Activated CD4-positive, CD25-positive, alpha-beta regulatory T cell treated with anti-CD3 and anti-CD28 coated beads, Interleukin-2, amount 50 U/mL, for 72 hours (primary cell): ENCODE measurements at regions not wholly inside any gene's neighbourhood (a gene's known extent, or its start where the extent isn't known, plus 50 kb on each side); places are given as distances from the start of the nearest gene placed in this dataset.

Source experiments
- DNase-seq: peaks from one replicate; pipeline ENCODE4 v3.0.0; 2021

GRCh38 chr7:121488111-121488650 is 92.1 kb upstream of the FAM3C start:
- no peak for DNase-seq

- no peak for DNase-seq
Measured at GRCh38 chr7:121486590-121486989, 90.5 kb upstream of the FAM3C start.

DNA sequence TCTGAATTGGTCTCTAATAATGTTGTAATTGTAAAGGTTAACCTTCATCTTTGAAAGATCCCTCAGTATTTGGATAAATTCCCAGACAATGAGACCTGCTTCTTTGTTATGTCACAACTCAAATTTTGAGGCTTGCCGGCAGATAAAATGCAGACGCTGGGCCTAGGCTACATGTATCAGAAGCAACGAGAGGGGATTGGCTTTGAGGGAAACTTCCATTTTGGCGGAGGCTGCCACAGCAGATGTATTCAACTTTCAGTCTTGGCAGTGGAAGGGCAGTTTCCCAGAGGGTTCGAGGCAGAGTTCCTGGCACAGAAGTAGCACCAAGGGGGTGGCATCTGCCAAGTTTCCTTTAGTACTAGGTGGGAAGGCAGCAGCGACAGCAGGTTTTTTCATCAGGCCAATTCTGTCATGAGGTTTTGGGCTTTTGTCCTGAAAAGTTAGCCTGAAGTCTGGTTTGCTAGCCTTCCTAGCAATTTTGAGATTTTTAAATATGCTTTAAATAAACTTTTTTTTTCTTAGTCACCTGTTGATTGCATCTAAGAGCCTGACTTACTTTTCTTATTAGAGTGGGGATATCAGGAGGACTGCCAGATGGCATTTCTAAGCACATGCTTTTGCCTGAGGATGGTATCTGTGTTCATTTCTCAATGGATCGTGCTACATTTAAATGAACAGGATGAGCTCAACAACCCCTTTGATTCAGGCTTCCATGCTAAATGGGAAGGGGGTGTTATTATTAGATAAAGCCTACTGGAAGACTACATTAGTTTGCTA is 89.5 kb upstream of the FAM3C start:
- no peak for DNase-seq

DNA sequence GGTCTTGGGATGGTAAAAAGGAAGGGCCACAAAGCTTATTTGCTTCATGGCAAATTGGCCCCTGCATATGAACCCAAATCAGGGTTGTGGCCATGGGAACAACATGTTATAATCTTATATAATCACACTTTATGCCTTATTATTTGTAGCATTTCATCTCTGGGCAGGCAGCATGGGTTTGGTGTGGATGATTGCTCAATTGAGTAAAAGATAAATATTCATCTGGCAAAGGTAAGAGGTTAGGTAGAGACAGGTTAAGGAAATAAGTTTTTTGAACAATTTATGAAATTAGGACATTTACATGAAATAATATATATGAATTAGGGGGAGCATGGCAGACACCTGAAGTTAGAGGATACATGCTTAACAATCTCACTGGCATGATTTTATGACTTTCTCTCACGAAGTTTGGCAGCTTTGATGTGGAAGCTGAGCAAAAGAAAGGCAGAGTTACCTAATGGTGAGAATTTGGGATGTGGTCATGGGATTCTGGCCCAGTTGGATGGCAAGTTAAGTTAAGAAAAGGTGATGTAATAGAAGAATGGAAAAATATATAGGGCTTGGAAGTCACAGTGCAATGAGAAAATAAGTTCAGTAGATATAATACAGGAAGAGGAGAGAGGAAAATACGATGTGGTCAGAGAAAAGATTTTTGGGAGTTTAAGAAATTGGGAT is 88.1 kb upstream of the FAM3C start:
- DNase-seq: no peak

DNA sequence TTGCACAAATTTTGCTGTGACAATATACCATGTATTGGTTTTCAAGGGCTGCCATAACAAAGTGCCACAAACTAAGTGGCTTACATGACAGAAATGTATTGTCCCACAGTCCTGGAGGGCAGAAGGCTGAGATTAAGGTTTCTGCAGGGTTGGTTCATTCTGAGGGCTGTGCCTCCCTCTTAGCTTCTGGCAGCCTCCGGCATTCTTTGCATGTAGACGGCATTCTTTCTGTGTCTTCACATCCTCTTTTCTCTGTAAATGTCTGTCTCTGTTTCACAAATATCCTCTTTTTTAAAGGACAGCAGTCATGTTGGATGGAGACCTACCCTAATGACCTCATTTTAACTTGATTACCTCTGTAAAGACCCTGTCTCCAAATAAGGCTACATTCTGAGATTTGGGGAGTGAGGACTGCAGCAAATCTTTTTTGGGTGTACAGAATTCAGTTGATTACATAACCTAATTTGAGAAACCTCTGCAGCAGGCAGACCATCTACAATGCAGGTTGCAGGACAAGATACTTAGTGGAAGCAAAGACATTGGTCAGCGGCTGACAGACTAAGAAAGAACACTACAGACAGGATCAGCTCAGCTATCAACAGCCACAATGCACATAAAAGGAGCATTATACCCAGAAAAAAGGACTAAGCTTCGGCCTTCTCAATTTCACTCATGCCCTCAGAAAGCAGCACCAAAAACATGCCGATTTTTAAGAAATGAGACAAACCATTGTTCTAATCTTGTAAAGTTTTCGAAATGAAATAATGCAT is 84.6 kb upstream of the FAM3C start:
- no peak for DNase-seq

DNA sequence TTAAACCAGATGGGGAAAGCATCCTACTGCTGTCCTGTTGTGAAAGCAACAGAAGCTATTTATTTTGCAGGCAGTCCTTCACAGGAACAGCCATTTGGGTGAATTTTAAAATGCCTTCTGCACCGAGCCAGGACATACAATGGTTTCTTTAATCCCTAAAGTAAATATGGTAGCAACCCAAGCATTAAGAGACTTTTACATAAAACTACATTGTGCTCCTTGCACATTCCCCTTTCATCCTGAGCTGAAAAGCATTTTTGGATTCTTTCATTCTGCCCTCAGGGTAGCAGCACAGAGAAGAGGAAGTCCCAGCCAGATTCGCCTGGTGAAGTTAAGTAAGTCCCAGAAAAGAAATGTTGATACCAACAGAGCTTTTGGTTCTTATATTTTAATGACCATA is 84.0 kb upstream of the FAM3C start:
- no peak for DNase-seq

DNA sequence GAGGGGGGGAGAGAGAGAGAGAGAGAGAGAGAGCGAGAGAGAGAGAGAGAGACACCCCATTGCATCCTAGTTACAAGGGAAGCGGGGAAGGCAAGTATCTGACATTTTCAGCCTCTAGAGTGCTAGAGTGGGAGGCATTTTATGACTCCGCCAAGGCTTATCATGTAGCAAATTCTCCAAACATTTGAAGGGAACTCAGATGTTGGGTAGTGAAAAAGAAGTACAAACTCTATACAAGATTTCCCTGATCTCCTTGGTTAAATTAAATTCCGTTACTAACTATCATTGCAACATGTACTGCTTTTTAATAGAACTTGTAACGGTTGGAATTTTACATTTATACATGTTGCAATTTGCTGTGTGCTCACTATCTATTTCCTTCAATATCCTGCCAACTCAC is 83.4 kb upstream of the FAM3C start:
- DNase-seq: no peak

GRCh38 chr7:121475806-121476205 is 79.7 kb upstream of the FAM3C start:
- DNase-seq: no peak

DNA sequence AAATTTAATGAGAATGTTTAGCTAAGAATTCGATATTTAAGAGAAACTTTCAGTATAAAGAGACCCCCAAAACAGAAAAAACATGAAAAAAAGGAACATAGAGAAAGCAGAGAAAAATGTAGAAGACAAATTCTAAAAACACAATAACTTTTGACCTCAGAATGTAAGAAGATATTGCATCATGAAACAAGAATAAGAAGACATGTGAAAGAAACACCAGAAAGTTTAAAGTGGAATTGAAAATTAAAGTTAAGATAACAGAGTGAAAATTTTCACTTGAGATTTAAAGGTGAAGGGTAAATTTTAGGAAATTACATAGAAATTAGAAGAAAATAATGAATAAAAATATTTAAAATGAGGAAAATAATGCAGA is 78.2 kb upstream of the FAM3C start:
- DNase-seq: no peak

GRCh38 chr7:121473645-121474300 is 77.7 kb upstream of the FAM3C start:
- DNase-seq: no peak

- no peak for DNase-seq
Measured at GRCh38 chr7:121466455-121466854, 70.3 kb upstream of the FAM3C start.

DNA sequence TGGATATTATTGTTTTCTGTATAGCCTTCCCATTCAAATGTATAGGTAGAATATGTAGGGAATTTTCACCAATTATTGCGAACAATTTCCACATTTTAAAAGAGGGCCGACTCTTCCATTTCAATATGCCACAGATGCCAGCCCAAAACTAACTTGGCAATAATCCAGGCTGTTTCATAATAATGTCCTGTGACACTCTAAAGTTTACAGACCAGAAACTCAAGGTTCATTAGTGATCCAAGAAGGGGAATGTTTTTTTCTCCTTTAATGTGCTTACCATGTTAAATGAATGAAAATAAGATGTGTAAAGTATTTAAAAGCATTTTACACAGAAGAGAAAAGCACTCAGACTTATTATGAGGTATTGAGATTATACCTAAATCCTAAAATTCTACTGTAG is 63.0 kb upstream of the FAM3C start:
- no peak for DNase-seq

DNA sequence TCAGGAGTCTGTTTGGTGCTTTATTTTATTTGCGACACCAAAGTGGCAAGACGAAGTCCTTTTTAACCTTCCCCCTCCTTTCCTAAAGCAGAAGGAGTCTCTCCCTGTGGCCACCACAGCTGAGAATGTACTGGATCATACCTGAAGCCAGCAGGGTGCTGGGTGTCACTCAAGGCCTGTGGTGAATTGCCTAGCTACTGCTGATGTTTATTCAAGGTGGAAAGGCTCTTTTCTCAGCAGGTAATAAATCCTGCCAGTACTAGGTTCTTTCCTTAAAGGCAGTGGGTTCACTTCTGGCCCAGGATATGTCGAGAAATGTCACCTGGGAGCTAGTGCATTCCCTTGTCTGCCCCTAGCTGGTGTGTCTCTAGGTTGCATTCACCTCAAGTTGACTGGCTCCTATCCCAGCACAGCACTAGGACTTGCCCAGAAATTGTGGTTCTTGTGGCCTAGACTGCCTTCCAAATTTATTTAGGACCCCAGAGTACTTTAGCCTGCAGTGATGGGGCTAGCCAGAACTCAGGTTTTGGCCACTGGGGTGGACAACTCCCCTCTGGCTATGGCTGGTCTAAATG is 60.8 kb upstream of the FAM3C start:
- no peak for DNase-seq

- no peak for DNase-seq
Measured at GRCh38 chr7:121456015-121456414, 59.9 kb upstream of the FAM3C start.

DNA sequence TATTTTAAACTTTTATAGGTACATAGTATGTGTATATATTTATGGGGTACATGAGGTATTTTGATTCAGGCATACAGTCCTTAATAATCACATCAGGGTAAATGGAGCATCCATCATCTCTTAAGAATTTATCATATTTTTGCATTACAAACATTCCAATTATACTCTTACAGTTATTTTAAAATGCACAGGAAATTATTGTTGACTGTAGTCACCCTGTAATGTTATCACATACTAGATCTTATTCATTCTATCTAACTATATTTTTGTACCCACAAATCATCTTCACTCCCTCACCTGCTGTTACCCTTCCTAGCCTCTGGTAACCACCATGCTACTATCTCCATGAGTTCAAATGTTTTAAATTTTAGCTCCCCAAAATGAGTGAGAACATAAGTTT is 56.3 kb upstream of the FAM3C start:
- DNase-seq: no peak

DNA sequence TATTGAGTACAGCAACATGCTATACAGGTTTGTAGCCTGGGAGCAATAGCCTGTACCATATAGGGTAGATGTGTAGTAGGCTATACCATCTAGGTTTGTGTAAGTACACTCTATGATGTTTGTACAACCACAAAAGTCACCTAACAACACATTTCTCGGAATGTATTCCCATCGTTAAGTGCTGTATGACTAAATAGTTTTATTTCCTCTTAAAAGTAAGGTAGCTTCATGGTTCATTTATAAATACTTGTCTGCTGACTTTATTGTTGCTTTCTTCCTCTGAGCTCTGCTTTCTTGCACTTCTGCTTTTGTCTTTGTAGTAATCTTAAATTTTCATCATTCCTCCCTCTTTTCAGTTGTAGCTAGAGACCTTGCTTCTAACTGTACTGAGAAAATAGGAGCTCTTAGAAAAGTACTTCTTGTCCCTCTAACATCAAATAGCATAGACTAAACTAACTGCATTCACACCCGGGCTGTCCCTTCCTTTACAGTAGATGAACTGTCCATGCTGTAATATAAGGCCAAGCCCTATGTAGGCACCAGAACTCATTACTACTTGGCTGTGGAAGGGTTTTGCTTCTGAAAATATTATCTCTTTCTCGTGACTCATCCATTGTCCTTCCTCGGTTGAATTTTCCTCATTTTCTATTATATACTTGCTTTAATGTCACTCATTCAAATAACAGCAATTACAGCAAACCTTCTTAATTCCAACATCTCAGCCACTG is 55.4 kb upstream of the FAM3C start:
- no peak for DNase-seq

DNA sequence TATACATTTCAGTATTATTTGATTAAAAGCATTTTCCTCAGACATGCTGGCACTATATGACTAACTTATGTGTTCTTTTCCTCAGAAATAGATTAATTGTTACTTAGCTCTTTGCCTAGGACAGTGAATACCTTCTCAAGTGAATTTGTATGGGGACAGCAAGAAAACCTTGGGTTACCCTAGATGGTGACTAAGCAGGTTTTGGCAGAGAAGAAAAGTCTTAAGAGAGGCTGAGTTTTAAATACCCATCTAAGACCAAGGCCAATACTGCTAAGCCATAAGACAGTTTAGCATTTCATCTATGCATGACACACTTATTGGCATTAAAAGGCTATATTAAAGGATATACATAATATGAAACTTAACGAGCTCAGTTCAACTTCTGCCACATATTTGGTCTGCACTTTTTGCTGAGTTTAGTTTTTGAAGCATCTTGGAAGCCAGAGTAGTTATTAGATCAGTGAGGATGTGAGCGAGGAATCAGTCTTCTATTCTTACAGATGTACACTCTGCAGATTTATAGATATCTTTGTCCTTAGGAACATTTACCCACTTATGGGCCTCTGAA is 54.6 kb upstream of the FAM3C start:
- DNase-seq: no peak

GRCh38 chr7:121449735-121450240 is 53.7 kb upstream of the FAM3C start:
- DNase-seq: no peak

DNA sequence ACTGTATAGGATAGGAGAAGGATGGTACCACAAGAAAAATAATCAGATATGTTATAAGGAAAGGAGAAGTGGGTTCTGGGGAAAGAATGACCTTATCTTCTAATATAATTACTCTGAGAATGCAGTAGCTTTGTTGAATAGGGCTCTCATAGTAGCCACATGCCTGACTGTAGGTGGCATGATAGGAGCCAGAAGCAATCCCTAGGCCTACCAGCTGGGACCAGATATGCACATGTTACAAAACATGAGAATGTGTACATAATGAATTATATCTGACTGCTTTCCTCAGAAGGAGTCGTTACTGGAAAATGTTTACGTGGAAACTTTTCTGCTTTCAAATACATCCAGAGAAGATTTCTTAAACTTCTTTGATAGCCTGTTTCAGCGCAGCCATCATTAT is 53.2 kb upstream of the FAM3C start:
- DNase-seq: no peak

GRCh38 chr7:121448429-121448828 is 52.3 kb upstream of the FAM3C start:
- DNase-seq: no peak

DNA sequence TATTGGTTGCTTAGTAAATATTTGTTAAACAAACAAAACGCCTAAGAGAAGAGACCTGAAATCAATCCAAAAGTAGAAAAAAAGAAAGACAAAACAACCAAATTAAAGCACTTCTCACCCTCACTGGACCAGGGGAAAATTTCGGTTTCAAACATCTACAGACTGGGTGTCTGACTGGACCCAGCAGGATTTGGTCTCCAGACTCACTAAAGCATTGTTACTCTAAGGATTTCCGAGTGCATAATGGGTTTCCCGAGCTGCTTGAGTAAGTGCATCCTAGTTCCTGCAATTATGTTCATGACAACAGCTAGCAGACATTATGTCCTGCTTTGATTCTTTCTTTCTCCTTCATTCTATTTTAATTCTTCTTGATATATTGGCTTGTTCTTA is 51.8 kb upstream of the FAM3C start:
- no peak for DNase-seq
